ENCODE measurements at regions not wholly inside any gene's neighbourhood (a gene's known extent, or its start where the extent isn't known, plus 50 kb on each side); places are given as distances from the start of the nearest gene placed in this dataset.
A peak's percentile ranks its signal among the peaks of the same experiment; 100 is the strongest.

GRCh38 chr11:90723475-90723874 is 500.6 kb upstream of the CHORDC1 start:
- TF ChIP-seq CTCF (IDR thresholded peaks at IDR 0.05), result no peak
- Histone ChIP-seq H3K27ac (ENCODE audit: low read depth in 1 of 2, low read length in 2 of 2) (no peak overlapping the region), H3K4me2 (replicated peaks; ENCODE audit: extremely low read depth, low read length, poor library complexity, severe bottlenecking) (no peak overlapping the region), H3K9ac (ENCODE audit: insufficient read depth, low read length, poor library complexity, severe bottlenecking) (no peak overlapping the region), H3K4me3 (replicated peaks in 1 of 3; ENCODE audit: low read depth in 2 of 3, low read length in 3 of 3) (no peak overlapping the region), H3K27me3 (ENCODE audit: control insufficient read depth in 2 of 2, insufficient read depth in 2 of 2, low read length in 2 of 2) (no peaks in the 10 kb centered on the region), H2AFZ (ENCODE audit: insufficient read depth, low read depth, low read length, poor library complexity, severe bottlenecking) (no peak overlapping the region), H3K36me3 (replicated peaks in 1 of 2; ENCODE audit: control insufficient read depth in 1 of 2, insufficient read depth in 2 of 2, low read length in 2 of 2) (no peaks in the 10 kb centered on the region), H3K9me3 (replicated peaks in 1 of 2; ENCODE audit: control insufficient read depth in 1 of 2, insufficient read depth in 1 of 2, low read length in 2 of 2) (peaks cover 0 to 4% of the 10 kb centered on the region in 2 donors), H3K79me2 (ENCODE audit: insufficient read depth, low read length) (no peaks in the 10 kb centered on the region), H4K20me1 (ENCODE audit: insufficient read depth, low read length) (no peaks in the 10 kb centered on the region), H3K4me1 (ENCODE audit: control insufficient read depth in 1 of 2, insufficient read depth in 2 of 2, low read length in 2 of 2) (no peaks in the 10 kb centered on the region)
- H3K4me1 Mint-ChIP-seq, result peaks cover 2% of the 10 kb centered on the region
- DNase-seq, result no peak
- intact Hi-C loops (cut with micrococcal nuclease), result no loop called here
- peaks cover 0 to 1% (median 0%) of the 10 kb centered on the region in 3 donors for H3K27me3 Mint-ChIP-seq (ENCODE audit: low read depth in 3 of 3)
- no CpG with 5 or more reads among the region's 3 CpGs for WGBS (ENCODE audit: insufficient coverage)
- no peaks in the 10 kb centered on the region for H3K36me3 Mint-ChIP-seq
- H3K4me3 Mint-ChIP-seq, result no peak overlapping the region
- H3K27ac Mint-ChIP-seq, result no peak overlapping the region
- H3K9me3 Mint-ChIP-seq, result peaks cover 0 to 8% (median 3%) of the 10 kb centered on the region in 7 donors

GRCh38 chr11:90722552-90723190 is 499.8 kb upstream of the CHORDC1 start:
- Mint-ChIP-seq H3K4me1 (peaks cover 2% of the 10 kb centered on the region), H3K36me3 (no peaks in the 10 kb centered on the region), H3K4me3 (no peak overlapping the region), H3K9me3 (peaks cover 0 to 6% (median 3%) of the 10 kb centered on the region in 7 donors), H3K27me3 (ENCODE audit: low read depth in 3 of 3) (peaks cover 0 to 1% (median 0%) of the 10 kb centered on the region in 3 donors), H3K27ac (no peak overlapping the region)
- Histone ChIP-seq H3K4me2 (replicated peaks; ENCODE audit: extremely low read depth, low read length, poor library complexity, severe bottlenecking) (no peak overlapping the region), H4K20me1 (ENCODE audit: insufficient read depth, low read length) (no peaks in the 10 kb centered on the region), H3K4me1 (ENCODE audit: control insufficient read depth in 1 of 2, insufficient read depth in 2 of 2, low read length in 2 of 2) (no peaks in the 10 kb centered on the region), H3K4me3 (replicated peaks in 1 of 3; ENCODE audit: low read depth in 2 of 3, low read length in 3 of 3) (no peak overlapping the region), H3K27ac (ENCODE audit: low read depth in 1 of 2, low read length in 2 of 2) (no peak overlapping the region), H3K36me3 (replicated peaks in 1 of 2; ENCODE audit: control insufficient read depth in 1 of 2, insufficient read depth in 2 of 2, low read length in 2 of 2) (no peaks in the 10 kb centered on the region), H3K9ac (ENCODE audit: insufficient read depth, low read length, poor library complexity, severe bottlenecking) (no peak overlapping the region), H3K27me3 (ENCODE audit: control insufficient read depth in 2 of 2, insufficient read depth in 2 of 2, low read length in 2 of 2) (no peaks in the 10 kb centered on the region), H3K79me2 (ENCODE audit: insufficient read depth, low read length) (no peaks in the 10 kb centered on the region), H2AFZ (ENCODE audit: insufficient read depth, low read depth, low read length, poor library complexity, severe bottlenecking) (no peak overlapping the region), H3K9me3 (replicated peaks in 1 of 2; ENCODE audit: control insufficient read depth in 1 of 2, insufficient read depth in 1 of 2, low read length in 2 of 2) (peaks cover 0 to 4% of the 10 kb centered on the region in 2 donors)
- no CpG with 5 or more reads among the region's 3 CpGs for WGBS (ENCODE audit: insufficient coverage)
- no peak for TF ChIP-seq CTCF (IDR thresholded peaks at IDR 0.05)
- intact Hi-C loops (cut with micrococcal nuclease), result no loop called here
- DNase-seq, result peak in 1 of 3 donors; percentile 9

Measured in CD14-positive monocyte (primary cell).